Stimulated activated CD4-positive, alpha-beta T cell treated with anti-CD3 and anti-CD28 coated beads, Interleukin-1b, Interleukin-23, amount 100 ng/mL, for 48 hours (primary cell): ENCODE measurements at regions not wholly inside any gene's neighbourhood (a gene's known extent, or its start where the extent isn't known, plus 50 kb on each side); places are given as distances from the start of the nearest gene placed in this dataset.
"Not testable (repeated sequence)": the region's sequence is repeated elsewhere in the genome, so short reads cannot be mapped to it uniquely, and the experiment has no call there.

ENCODE experiments used
- DNase-seq: peaks from one replicate; pipeline ENCODE4 v3.0.0-alpha.2; 2020

DNA sequence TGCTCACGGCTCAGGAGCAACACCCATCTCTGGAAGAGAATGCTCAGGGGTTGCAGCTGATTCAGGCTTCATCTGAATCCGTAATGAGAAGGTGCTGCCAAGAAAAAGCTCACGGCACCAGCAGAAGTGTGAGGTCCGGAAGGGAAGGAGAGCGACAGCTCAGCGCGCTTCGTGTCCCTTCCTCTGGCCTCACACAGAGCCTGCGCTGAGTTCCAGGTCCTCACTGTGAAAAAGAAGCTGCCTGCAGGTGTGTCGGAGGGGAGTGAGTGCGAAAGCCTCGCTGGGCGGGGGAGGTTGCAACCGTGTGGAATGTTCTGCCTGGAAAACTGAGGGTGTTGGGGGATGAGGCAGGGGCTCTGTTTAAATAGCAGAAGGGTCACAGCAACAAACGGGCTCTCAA, 76.2 kb upstream of the TWIST2 start:
- DNase-seq, result no peak

DNA sequence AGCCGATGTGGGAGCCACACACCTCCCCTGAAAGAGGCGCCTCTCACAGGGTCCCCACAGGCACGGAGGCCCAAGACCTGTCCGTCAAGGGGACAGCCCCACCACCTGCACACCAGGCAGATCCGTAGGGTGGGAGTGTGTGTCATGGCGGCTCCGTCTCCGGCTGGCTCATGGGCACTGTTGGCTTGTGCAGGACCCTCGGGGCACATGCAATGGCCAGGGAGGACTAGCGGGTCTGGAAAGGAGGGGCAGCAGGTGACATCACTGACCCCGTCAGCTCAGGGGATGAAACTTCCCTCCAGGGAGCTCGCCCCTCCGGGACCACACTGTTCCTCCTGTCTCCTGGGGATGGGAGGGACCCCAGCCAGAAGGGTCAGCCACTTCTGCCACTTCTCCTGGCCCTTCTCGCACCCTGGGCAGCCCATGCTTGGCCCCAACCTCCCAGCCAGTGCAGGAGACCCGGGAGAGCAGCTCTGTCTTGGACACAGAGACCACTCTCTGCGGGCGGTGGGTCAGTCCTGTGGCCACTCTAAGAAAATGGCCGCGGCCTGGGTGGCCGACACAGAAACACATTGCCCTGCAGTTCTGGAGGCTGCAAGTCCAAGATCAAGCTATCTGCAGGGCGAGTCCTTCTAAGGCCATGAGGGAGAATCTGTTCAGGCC, 75.1 kb upstream of the TWIST2 start:
- no peak for DNase-seq

DNA sequence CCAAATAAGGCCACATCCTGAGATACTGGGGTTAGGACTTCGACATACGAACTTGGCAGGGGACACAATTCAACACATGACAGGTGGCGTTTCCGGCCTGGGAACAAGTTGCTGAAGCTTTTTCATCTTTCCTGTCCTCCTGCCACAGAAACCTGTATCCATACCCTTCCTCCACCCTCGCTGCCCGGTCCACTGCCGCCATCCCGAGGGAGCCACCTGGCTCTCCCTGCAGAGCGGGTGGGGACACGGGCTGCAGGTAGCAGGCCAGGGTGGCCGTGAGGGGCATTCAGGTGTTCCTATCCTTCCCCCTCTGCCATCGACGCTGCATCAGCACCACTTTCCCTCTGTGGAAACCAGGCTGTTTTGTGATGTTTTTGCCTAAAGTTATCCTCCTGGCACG, 74.4 kb upstream of the TWIST2 start:
- DNase-seq, result no peak

DNA sequence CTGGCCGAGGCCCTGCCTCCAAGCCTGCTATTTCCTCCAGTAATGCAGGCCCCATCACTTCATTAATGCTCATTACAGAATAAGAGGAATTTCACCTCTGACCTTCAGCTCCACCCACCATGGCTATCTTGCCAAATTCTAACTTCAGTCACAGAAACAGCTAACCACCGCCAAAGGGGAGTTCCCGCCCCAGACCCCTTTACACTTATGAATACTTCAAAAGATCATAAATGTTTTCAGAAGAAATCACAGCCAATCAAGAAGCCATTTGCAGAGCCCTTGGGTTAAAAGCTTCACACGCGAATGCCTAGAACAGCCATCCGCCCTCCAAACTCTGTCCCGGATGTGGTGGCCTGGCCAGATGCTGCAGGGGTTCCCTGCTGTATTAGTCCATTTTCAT, 73.8 kb upstream of the TWIST2 start:
- no peak for DNase-seq

DNA sequence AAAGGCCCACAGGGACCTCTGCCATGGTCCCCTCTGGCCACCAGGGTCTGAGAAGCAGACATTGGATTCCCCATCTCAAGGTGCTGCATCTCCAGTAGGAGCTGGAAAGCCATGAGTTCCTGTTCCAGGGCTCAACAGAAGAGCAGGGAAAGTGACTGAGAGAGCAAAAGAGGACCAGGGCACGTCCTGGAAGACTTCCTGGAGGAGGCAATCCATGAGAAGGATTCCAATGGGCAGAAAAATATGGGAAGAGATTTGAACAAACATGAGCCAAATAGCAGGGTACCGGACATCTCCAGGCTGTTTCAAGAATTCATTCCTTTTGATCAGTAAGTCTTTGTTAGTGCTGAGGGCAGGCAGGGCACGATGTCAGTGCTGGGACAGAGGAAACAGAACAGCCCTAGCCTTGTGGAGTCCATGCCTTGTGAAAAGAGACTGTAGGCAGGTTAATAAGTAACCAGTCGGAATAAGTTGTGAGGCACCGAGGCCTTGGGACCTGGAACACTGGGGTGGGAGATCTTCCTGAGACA, 72.8 kb upstream of the TWIST2 start:
- no peak for DNase-seq

DNA sequence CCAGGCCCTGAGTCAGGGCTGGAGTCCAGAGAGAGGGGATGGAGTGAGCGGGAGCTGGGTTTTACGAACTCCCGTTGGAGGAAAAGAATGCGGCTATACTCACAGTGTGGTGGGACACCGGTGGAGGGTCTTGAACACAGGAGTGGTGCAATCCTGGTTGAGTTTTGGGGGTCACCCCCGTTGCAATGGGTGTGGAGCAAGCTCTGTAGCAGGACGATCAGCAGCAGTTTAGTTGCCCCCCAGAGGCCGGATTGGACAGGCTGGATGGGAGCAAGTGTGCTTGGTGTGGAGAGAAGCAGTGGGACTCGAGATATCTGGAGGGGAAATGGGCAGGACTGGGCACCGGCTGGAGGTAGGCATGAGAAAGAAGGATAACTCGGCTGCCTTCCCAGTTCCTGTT, 72.3 kb upstream of the TWIST2 start:
- no peak for DNase-seq

DNA sequence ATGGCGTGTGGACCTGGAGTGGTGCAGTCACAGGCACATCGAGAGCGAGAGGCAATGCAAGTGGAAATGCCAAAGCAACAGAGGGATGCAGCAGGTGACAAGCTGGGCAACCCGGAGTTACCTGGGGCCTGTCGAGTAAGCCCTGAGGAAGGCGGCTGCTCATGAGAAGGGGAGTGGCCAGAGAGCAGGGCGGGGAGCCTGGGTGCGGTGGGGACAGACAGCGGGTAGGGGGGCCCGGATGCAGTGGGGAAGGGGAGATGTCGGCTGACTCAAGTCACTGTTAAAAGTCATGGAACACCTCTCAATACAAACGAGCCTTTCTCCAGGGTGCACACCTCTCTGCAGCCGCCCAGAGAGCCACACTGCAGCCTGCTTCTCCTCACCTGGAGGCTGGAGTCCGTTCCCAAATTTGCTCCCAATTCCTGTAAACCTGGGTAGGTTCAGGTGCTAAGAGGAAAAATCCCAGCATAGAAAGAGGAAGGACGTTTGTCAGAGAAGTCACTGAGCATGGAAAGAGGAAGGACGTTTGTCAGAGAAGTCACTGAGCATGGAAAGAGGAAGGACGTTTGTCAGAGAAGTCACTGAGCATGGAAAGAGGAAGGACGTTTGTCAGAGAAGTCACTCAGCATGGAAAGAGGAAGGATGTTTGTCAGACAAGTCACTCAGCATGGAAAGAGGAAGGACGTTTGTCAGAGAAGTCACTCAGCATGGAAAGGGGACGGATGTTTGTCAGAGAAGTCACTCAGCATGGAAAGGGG, 71.7 kb upstream of the TWIST2 start:
- DNase-seq, result no peak

DNA sequence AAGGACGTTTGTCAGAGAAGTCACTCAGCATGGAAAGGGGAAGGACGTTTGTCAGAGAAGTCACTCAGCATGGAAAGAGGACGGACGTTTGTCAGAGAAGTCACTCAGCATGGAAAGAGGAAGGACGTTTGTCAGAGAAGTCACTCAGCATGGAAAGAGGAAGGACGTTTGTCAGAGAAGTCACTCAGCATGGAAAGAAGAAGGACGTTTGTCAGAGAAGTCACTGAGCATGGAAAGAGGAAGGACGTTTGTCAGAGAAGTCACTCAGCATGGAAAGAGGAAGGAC, 71.2 kb upstream of the TWIST2 start:
- DNase-seq, result not testable (repeated sequence)

DNA sequence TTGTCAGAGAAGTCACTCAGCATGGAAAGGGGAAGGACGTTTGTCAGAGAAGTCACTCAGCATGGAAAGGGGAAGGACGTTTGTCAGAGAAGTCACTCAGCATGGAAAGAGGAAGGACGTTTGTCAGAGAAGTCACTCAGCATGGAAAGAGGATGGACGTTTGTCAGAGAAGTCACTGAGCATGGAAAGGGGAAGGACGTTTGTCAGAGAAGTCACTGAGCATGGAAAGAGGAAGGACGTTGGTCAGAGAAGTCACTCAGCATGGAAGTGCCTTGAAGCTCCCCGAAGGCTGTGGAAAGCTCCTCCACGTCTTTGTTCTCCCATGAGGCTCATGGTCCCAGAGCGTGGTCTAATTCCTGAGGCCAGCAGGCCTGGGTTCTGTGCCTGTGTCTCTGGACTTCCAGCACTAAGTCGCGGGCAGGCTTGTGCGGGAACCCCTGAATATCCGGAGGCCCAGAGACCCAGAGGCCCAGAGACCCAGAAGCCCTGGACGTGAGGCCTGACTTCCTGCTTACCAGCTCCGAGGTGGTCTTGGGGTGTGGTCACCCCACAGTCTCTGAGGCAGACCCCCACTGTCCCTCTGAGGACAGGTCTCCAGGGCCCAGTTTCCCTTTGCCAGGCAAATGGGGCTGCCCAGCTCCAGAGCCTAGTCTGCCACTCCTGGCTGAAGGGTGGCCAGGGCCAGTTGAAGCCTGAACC, 70.4 kb upstream of the TWIST2 start:
- DNase-seq, result no peak

DNA sequence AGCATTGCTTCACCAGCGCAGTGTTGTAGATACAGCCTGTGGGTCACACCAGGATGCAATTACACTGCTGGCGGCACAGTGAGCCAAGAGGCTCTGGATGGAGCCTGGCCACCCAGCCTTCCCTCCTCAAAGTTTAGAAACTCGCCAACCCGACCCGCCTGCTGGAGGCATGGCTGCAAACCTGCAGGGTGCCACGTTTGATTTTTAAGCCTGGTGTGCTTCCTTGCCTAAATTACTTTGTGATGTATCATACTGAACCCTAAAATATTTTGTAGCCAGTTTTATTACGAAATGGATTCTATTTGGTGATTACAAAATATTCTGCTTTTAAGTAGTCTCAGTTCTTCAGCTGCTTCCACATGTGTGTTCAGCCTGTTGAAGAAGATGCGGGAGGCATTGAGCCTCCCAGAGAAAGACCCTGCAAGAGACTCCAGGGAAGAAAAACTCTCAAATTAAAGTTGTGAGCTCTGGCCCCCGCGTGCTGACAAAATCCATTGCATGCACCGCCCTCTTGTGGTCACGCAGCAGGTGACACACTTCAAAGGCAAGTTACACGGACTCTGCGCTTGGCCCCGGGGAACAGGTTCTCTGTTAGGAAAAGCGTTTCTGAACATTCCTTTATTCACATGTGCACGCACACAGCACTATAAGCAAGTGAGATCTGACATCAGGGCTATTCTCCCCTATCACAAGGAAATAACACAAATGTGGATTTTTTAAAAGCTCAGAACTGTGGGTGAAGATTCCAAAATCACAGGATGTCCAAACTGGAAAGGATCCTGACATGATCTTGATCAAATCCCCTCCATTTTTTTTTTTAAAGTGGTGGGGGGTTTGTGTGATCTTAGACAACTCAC, 63.0 kb upstream of the TWIST2 start:
- peak; percentile 55 for DNase-seq

DNA sequence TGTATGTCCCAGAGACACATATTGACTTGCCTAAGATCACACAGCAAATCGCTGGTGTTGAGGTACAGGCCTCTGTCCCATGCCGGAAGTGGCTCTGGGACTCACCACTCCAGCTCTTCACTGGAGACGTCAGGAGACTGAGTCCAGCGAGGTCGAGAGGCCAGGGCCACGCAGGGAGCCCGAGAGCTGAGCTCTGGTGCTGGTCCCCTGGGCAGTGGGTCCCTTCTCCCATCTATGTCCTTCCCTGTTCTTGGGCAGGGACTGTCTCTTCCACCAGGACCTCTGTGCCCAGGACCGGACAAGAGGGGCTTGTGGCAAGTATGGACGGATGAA, 62.4 kb upstream of the TWIST2 start:
- no peak for DNase-seq

DNA sequence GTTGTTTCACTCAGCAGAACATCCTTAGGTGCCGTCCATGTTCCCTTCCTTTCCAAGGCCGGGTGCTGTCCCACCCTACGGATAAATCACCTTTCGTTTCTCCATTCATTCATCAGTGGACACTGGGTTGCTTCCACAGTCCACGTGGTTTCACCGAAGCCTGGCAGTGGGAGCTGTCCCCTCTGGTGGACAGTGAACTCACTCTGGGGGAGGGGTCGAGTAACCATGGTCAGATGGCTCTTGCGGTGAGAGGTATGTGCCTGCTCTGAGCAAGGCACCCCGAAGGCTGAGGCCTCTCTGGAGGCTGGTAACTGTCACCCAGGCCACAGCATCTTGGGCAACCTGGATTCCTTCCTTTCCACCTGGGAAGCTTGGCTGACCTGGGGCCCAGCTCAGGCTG, 61.5 kb upstream of the TWIST2 start:
- DNase-seq, result no peak

DNA sequence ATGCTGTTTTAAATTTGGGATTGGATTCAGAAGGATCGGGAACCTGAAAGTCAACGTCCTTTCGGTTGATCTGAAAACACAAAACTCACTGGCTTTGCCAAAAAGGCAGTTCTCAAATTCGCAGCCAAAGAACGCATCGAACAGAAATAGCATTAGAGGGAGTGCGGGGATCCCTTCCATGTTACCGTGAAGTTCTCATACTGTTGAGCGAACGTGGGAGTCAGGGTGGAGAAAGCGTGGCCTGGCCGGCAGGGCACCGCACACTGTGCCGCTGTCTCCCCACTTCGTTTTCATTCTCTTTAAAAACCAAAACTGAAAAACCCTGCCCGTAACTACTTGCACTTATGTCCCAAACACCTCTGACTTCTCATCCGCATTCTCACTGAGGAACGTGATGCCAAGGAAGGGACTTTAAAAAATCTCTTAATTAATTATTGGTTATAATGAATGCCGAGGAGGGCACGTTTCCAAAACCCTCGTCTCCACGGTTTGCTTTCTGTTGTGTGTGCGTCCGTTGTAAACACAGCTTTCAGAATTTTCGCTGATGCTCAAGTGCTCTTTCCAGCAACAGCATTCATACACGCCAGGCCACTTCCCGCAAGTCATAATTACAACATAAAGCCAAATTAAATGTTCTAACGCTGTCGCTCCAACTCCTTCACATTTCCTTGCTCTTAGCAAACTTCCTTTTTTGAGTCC, 60.9 kb upstream of the TWIST2 start:
- DNase-seq, result no peak

DNA sequence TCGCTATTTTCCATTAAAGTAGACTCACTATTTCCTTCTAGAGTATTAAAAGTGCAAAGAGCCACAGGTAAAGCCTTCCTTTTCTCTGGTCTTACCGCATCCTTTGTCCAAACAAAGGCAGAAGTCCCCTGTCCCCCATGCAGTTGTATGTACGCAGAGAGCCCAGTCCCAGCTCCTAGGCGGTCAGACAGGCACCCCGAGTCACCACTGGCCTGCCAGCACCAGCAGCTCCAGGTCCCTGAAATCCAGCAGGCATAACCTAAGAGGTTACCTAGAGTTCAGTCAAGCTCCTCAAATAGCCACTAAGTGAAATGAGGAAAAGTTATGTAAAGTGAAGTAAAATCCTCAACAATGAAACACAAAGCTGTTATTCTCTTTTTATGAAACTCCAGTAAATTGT, 60.4 kb upstream of the TWIST2 start:
- DNase-seq, result no peak

DNA sequence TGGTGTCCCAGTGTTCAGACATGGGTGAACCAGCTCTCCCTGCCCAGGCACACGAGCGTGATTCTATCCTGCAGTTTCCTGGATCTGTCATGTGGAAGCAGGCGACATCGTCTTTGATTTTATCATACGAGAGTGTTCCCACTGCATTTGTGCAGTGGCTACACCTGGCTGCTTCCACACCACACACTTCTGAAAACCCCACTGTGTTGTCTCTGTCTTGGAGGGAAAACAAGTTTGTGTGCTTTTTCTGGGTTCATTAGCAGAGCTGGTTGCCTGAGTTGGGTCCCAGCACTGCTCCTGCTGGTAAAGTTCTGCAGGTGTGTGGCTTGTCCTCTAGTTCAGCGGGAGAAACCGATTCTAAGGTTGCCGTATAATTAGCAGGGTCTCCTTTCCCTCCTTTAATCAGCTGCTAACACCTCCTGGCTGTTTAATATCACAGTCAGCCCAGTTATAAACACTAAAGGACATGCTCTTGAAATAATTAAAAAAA, 58.5 kb upstream of the TWIST2 start:
- DNase-seq, result no peak

DNA sequence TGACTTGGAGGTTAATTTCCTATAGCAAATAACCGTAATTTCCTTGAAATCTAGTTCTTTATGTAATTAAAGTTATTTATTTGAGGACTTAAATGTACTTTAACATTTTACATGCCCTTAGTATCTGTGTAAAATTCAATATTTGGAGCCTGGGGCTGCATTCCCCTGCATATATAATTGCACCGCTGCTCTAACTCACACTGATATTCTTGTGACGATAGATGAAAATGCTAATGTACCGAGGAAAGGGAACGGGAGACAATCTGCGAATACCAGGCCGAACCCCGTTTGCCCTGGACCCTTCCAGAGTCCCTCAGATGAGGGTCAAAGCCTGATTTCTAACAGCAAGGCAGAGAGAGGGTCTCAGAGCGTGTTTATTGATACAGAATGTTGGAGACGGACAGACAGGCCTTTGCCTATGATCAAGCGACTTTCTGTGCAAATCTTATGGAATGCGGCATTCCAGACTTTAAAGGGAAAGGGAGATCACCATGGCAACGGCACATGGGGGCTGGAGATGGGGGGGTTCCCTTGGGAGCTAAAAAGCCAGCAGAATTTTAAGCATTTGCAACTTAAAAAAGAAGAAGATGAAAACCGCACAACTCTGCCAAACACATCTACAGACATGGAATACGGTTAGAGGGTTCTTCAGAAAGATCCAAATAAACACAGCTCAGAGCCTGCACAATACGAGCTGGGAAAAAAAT, 57.6 kb upstream of the TWIST2 start:
- no peak for DNase-seq

DNA sequence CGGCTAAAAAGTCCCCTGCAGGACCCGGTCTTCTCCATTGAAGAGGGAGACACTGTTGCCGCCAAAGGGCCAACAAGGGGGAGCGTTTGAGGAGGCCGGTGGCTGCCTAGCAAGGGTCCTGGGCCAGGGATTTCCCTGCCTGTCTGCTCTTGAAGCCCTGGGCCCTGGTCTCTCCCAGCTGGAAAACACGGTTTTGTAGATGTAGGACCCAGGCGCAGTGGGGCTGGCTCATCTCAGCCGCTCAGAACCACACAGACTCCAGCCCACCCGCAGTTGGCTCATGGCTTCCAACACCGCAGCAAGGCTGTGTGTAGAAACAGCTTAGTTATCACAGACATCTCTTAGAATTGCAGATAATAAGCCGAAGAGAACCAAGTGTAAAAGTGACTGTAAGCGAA, 57.1 kb upstream of the TWIST2 start:
- DNase-seq, result no peak

DNA sequence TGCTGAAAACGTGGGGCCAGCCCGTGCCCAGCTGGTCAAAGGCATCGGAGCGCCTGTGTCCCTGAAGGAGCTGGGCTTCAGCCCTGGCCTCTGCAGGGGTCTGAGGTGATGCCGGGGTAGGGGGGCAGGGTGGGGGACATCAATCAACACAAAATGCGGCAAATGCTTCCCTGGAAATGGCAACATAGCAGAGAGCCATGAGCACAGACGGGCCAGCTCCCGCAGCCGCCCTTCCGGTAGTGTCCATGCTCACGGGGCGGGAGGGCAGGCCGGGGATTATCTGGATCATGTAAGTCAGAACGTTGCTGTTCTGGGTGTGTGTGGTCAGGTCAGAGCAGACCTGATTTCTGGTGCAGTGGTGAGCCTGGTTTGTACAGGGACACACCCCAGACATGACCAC, 56.5 kb upstream of the TWIST2 start:
- no peak for DNase-seq

DNA sequence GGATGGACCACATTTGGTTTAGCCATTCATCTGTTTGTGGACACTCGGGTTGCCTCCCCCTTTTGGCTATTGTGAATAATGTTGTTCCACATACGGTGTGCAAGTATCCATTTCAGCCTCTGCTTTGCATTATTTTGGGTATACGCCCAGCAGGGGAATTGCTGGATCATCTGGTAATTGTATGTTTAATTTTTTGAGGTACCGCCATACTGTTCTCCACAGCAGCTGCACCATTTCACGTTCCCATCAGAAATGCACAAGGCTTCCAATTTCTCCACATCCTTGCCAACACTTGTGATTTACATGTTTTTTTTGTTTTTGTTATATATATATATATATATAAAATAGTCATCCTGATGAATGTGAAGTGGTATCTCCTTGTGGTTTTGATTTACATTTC, 54.6 kb upstream of the TWIST2 start:
- no peak for DNase-seq

DNA sequence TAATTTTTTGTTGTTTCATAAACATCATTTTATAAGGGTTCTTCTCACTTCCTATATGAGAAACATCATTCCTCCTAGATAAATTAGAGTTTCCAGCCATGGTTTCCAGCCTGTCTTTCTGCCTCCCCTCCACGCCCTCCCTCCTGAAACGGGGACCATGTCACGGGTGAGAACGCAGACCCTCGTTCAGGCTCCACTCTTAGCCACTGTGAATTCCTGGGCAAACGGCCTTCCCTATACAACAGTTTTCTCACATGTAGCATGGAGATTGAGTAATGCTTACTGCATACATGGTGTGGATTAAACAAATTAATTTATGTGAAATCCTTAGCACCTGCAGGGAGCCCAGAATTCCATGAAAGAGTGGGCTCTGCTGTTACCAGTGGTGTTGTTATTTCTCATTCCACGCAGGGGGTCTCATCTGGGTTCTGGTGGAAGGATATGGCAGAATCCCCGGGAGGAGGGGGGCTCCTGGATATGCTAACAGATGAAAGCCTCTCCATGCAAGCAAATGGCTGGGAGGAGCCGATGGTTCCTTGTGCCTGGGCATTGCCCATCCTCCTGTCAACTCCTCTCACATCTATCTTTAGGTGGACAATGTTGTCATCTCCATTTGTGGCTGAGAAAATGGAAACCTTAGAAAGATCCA, 54.0 kb upstream of the TWIST2 start:
- no peak for DNase-seq

DNA sequence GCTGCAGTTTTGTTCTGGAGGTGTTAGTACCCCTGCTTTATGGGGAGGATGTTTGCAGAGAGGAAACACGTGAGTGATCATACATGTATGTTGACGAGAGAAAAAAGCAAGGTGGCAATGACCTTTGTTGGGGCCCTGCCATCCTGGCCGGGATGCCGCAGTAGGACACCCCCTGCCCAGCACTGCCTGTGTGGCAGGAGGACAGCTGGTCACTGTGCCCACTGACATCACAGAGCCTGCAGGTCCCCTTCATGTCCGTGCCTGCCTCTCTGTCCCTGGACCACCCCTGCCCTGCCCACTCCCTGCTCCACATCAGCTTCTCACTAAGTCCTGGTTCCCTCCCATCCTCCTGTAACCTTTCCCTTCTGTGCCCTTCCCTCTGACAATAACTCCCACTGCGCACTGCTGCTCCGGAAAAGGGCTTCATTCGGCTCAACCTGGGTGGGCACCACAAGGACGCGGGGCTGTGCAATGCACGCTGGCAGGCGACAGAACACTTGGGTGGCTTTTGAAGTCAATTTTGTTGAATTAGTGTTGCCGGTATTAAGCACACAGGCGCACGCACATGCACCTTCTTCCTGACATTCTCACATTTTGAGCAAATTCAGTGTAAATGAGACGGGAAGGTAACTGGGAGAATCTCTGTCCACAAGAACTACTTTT, 51.5 kb upstream of the TWIST2 start:
- no peak for DNase-seq
